GM12878 (cell line): ENCODE measurements at regions not wholly inside any gene's neighbourhood (a gene's known extent, or its start where the extent isn't known, plus 50 kb on each side); places are given as distances from the start of the nearest gene placed in this dataset.

Experiments used
- ATAC-seq: fragments of 200-7000 bp; cut with Tn5 transposase; 3 replicates; pipeline ENCODE4 v1.9.1; 2020; ENCODE audit warnings: mild to moderate bottlenecking, moderate library complexity
- BruUV-seq: library from RNA; stranded (reverse); fragments of 400-500 nt; replicated peaks from 2 replicates; lab custom pipeline; 2021; lab: Mats Ljungman, UMichigan
- CTCF ChIA-PET: fragments of 300-600 bp; sonication (Branson Sonifier 250); formaldehyde crosslinking; extraction: SDS; loops from one replicate; lab custom pipeline; 2021; ENCODE audit warnings: inconsistent platforms; lab: Yijun Ruan, JAX
- POLR2A ChIA-PET: fragments of 350-600 bp; formaldehyde crosslinking; extraction: SDS; loops from one replicate; lab custom pipeline; 2021; ENCODE audit warnings: inconsistent platforms; lab: Charles Lee
- RAD21 ChIA-PET: fragments of 300-600 bp; sonication (Branson Sonifier 250); formaldehyde crosslinking; loops from one replicate; lab custom pipeline; 2023; ENCODE audit warnings: antibody characterized with exemption; ENCODE audit not compliant: unreplicated experiment; lab: Charles Lee
- SMC1A ChIA-PET: fragments of 300-600 bp; sonication (Branson Sonifier 250); formaldehyde crosslinking; loops from one replicate; lab custom pipeline; 2023; ENCODE audit not compliant: unreplicated experiment, uncharacterized antibody; lab: Charles Lee
- DNase-seq: peaks from one replicate; pipeline ENCODE4 v3.0.0-alpha.2; 2011; ENCODE audit warnings: low read depth, low spot score
- FAIRE-seq: peaks from 3 replicates; lab custom pipeline; 2011; peaks lifted over from hg19 to GRCh38; lab: Jason Lieb, UNC
- H2AFZ ChIP-seq: 2 replicates; pipeline ENCODE4 v1.6.0; 2011; ENCODE audit warnings: low read depth, low read length, control low read depth; ENCODE audit not compliant: control insufficient read depth
- H3K27ac ChIP-seq: 2 replicates; pipeline ENCODE4 v1.5.1; 2011; ENCODE audit warnings: control low read depth; ENCODE audit not compliant: control insufficient read depth, insufficient read depth
- H3K27me3 ChIP-seq, 2 experiments: replicated peaks in 1 of 2; 2 replicates each; pipeline versions ENCODE4 v1.6.0 to v1.6.1; 2011; ENCODE audit warnings: low read length in 1 of 2; ENCODE audit not compliant: control insufficient read depth in 2 of 2, insufficient read depth in 2 of 2
- H3K36me3 ChIP-seq, 2 experiments: 2 replicates each; pipeline ENCODE4 v1.5.1; 2011; ENCODE audit warnings: low read length in 1 of 2; ENCODE audit not compliant: control insufficient read depth in 2 of 2, insufficient read depth in 2 of 2
- H3K4me1 ChIP-seq: 2 replicates; pipeline ENCODE4 v1.6.1; 2011; ENCODE audit warnings: mild to moderate bottlenecking, low read length, moderate library complexity, mixed read lengths; ENCODE audit not compliant: control insufficient read depth, insufficient read depth
- H3K4me2 ChIP-seq: 2 replicates; pipeline ENCODE4 v1.6.0; 2011; ENCODE audit warnings: control low read depth; ENCODE audit not compliant: control insufficient read depth, insufficient read depth
- H3K4me3 ChIP-seq: fragments of 200-600 bp; sonication (generic); 2 replicates; pipeline ENCODE4 v1.5.1; 2016
- H3K79me2 ChIP-seq: 2 replicates; pipeline ENCODE4 v1.6.0; 2011; ENCODE audit warnings: low read length; ENCODE audit not compliant: control insufficient read depth, insufficient read depth
- H3K9ac ChIP-seq: 2 replicates; pipeline ENCODE4 v1.8.0; 2011; ENCODE audit warnings: low read length, control low read depth, mixed read lengths; ENCODE audit not compliant: control insufficient read depth, insufficient read depth
- H3K9me3 ChIP-seq: replicated peaks from 3 replicates; pipeline ENCODE4 v1.5.1; 2011; ENCODE audit warnings: mild to moderate bottlenecking, low read length; ENCODE audit not compliant: control insufficient read depth, insufficient read depth
- H4K20me1 ChIP-seq: 2 replicates; pipeline ENCODE4 v1.6.0; 2011; ENCODE audit not compliant: control insufficient read depth, insufficient read depth
- BCL11A ChIP-seq: IDR thresholded peaks from 2 replicates; pipeline ENCODE4 v1.6.1; 2011; ENCODE audit warnings: low read depth, low read length
- BHLHE40 ChIP-seq, 2 experiments: fragments of 450-650 bp in 1 of 2; IDR thresholded peaks; 2 replicates each; pipeline ENCODE4 v1.6.1; 2011 to 2017; ENCODE audit warnings: low read depth in 2 of 2, borderline replicate concordance in 1 of 2, improper control_type of control experiment in 1 of 2, low read length in 1 of 2, mild to moderate bottlenecking in 1 of 2
- BMI1 ChIP-seq: fragments of 450-650 bp; IDR thresholded peaks from 2 replicates; pipeline ENCODE4 v1.6.1; 2016; ENCODE audit warnings: mild to moderate bottlenecking, moderate library complexity, borderline replicate concordance
- CBX3 ChIP-seq: fragments of 200-600 bp; sonication (generic); IDR thresholded peaks from 2 replicates; pipeline ENCODE4 v1.6.1; 2016; ENCODE audit warnings: low read depth, borderline replicate concordance
- CHD1 ChIP-seq: IDR thresholded peaks from 2 replicates; pipeline ENCODE4 v1.6.1; 2012; ENCODE audit warnings: low read depth, low read length, improper control_type of control experiment
- EED ChIP-seq: sonication (generic); IDR thresholded peaks from 2 replicates; pipeline ENCODE4 v1.6.1; 2016; ENCODE audit warnings: antibody characterized with exemption, low read depth
- EGR1 ChIP-seq, 2 experiments: IDR thresholded peaks; 1 replicate in 1 of 2; 2 replicates in 1 of 2; pipeline ENCODE4 v1.6.1; 2011 to 2012; ENCODE audit warnings: low read depth in 2 of 2, low read length in 2 of 2, borderline replicate concordance in 1 of 2, mild to moderate bottlenecking in 1 of 2, moderate library complexity in 1 of 2
- HDAC6 ChIP-seq: fragments of 200-600 bp; sonication (generic); IDR thresholded peaks from one replicate; pipeline ENCODE4 v1.8.0; 2017; ENCODE audit warnings: antibody characterized with exemption; ENCODE audit not compliant: unreplicated experiment
- IKZF1 ChIP-seq: fragments of 450-650 bp; conservative IDR thresholded peaks from 2 replicates; pipeline ENCODE4 v1.6.1; 2017; ENCODE audit warnings: antibody characterized with exemption, mild to moderate bottlenecking
- IRF3 ChIP-seq: fragments of 450-650 bp; IDR thresholded peaks from 2 replicates; pipeline ENCODE4 v1.6.1; 2014; ENCODE audit warnings: mild to moderate bottlenecking
- MXI1 ChIP-seq: fragments of 150-350 bp; IDR thresholded peaks from 2 replicates; pipeline ENCODE4 v1.6.1; 2011; ENCODE audit warnings: low read depth, mild to moderate bottlenecking, inconsistent platforms, low read length, improper control_type of control experiment
- NR2F1 ChIP-seq: fragments of 450-650 bp; conservative IDR thresholded peaks from 2 replicates; pipeline ENCODE4 v1.6.1; 2017; ENCODE audit warnings: mild to moderate bottlenecking
- PML ChIP-seq: IDR thresholded peaks from 2 replicates; pipeline ENCODE4 v1.6.1; 2012; ENCODE audit warnings: low read length, inconsistent platforms
- POLR2A ChIP-seq: IDR thresholded peaks from 2 replicates; pipeline ENCODE4 v1.6.1; 2011; ENCODE audit warnings: low read depth, mild to moderate bottlenecking, low read length
- RAD21 ChIP-seq: IDR thresholded peaks from 2 replicates; pipeline ENCODE4 v1.6.1; 2011; ENCODE audit warnings: mild to moderate bottlenecking, low read depth, low read length, moderate library complexity; ENCODE audit not compliant: insufficient read depth
- RB1 ChIP-seq: fragments of 450-650 bp; formaldehyde crosslinking; IDR thresholded peaks from 2 replicates; pipeline ENCODE4 v1.6.1; 2017; ENCODE audit warnings: mild to moderate bottlenecking, borderline replicate concordance
- SMARCA5 ChIP-seq: fragments of 450-650 bp; IDR thresholded peaks from 2 replicates; pipeline ENCODE4 v1.6.1; 2017; ENCODE audit warnings: mild to moderate bottlenecking
- SMC3 ChIP-seq: IDR thresholded peaks from 2 replicates; pipeline ENCODE4 v1.6.1; 2011; ENCODE audit warnings: low read length, improper control_type of control experiment, borderline replicate concordance
- SUZ12 ChIP-seq: fragments of 200-600 bp; sonication (generic); IDR thresholded peaks from one replicate; pipeline ENCODE4 v1.6.1; 2018; ENCODE audit warnings: antibody characterized with exemption, mild to moderate bottlenecking; ENCODE audit not compliant: unreplicated experiment
- ZBTB4 ChIP-seq: fragments of 450-650 bp; formaldehyde crosslinking; IDR thresholded peaks from 2 replicates; pipeline ENCODE4 v1.4.0; 2022; ENCODE audit warnings: mild to moderate bottlenecking, moderate library complexity
- ZNF384 ChIP-seq: IDR thresholded peaks from 2 replicates; pipeline ENCODE4 v1.6.1; 2012; ENCODE audit warnings: low read depth, mild to moderate bottlenecking, low read length, improper control_type of control experiment, borderline replicate concordance
- in situ Hi-C: fragments of 300-500 bp; cut with MboI; formaldehyde crosslinking; loops from 9 replicates; pipeline ENCODE4 v1.14.3; 2018; ENCODE audit warnings: mixed read lengths
- intact Hi-C: fragments of 100-400 bp; cut with micrococcal nuclease; formaldehyde crosslinking; loops from one replicate; pipeline ENCODE4 v1.14.2; 2022; ENCODE audit not compliant: unreplicated experiment
- TF ChIP-seq, protein P1 (sequence below): IDR thresholded peaks from 2 replicates; pipeline ENCODE4 v1.6.1; 2012; ENCODE audit warnings: low read depth, low read length, improper control_type of control experiment

GRCh38 chr9:86459599-86460155 is 105.5 kb upstream of the TUT7 start (continued):
- TF ChIP-seq, protein P1, sequence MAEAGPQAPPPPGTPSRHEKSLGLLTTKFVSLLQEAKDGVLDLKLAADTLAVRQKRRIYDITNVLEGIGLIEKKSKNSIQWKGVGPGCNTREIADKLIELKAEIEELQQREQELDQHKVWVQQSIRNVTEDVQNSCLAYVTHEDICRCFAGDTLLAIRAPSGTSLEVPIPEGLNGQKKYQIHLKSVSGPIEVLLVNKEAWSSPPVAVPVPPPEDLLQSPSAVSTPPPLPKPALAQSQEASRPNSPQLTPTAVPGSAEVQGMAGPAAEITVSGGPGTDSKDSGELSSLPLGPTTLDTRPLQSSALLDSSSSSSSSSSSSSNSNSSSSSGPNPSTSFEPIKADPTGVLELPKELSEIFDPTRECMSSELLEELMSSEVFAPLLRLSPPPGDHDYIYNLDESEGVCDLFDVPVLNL: no peak
- no peak for TF ChIP-seq BCL11A
- no peak for TF ChIP-seq RAD21
- TF ChIP-seq, all 136 proteins: peak for 0

GRCh38 chr9:86459191-86459590 is 105.0 kb upstream of the TUT7 start:
- no peak for FAIRE-seq
- Histone ChIP-seq H3K4me2 (no peak overlapping the region), H2AFZ (no peak overlapping the region), H3K79me2 (no peaks in the 10 kb centered on the region), H3K4me1 (no peaks in the 10 kb centered on the region), H3K36me3 (no peaks in the 10 kb centered on the region), H3K4me3 (no peak overlapping the region), H3K27me3 (no peaks in the 10 kb centered on the region), H4K20me1 (no peaks in the 10 kb centered on the region), H3K9me3 (no peaks in the 10 kb centered on the region), H3K27ac (no peak overlapping the region), H3K9ac (no peak overlapping the region)
- RAD21 ChIA-PET: no interaction called here
- CTCF ChIA-PET: no interaction called here
- POLR2A ChIA-PET: no interaction called here
- intact Hi-C loops (no loop called here), in situ Hi-C loops (no loop called here)
- BruUV-seq: no TSS peak
- SMC1A ChIA-PET: no interaction called here
- no peak for ATAC-seq
- DNase-seq: no peak
- no peak for TF ChIP-seq NR2F1
- no peak for TF ChIP-seq IKZF1
- TF ChIP-seq EGR1 (IDR thresholded peaks at IDR 0.05; ENCODE audit: borderline replicate concordance in 1 of 2, low read depth in 2 of 2, low read length in 2 of 2): no peak
- TF ChIP-seq POLR2A: no peak
- TF ChIP-seq SMC3: no peak
- no peak for TF ChIP-seq IRF3
- no peak for TF ChIP-seq CHD1
- TF ChIP-seq BMI1: no peak
- no peak for TF ChIP-seq CBX3
- TF ChIP-seq ZNF384: no peak
- no peak for TF ChIP-seq MXI1
- no peak for TF ChIP-seq PML
- TF ChIP-seq SUZ12: no peak
- no peak for TF ChIP-seq HDAC6
- TF ChIP-seq ZBTB4 (CRISPR knock-in tag): no peak
- TF ChIP-seq RB1: no peak
- TF ChIP-seq BHLHE40 (IDR thresholded peaks at IDR 0.05; ENCODE audit: borderline replicate concordance in 1 of 2, low read depth in 2 of 2, low read length in 1 of 2): no peak
- no peak for TF ChIP-seq SMARCA5
- no peak for TF ChIP-seq EED
